ENCODE measurements at regions not wholly inside any gene's neighbourhood (a gene's known extent, or its start where the extent isn't known, plus 50 kb on each side); places are given as distances from the start of the nearest gene placed in this dataset.
"Not testable (repeated sequence)": the region's sequence is repeated elsewhere in the genome, so short reads cannot be mapped to it uniquely, and the experiment has no call there.

DNA sequence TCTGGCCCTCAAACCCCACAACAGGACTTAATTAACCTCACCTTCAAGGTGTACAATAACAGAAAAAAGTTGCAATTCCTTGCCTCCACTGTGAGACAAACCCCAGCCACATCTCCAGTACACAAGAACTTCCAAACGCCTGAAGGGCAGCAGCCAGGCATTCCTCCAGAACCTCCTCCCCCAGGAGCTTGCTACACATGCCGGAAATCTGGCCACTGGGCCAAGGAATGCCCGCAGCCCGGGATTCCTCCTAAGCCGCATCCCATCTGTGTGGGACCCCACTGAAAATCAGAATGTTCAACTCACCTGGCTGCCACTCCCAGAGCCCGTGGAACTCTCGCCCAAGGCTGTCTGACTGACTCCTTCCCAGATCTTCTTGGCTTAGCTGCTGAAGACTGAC is 901.5 kb downstream of the TAF11L14 start:
- H3K27me3 Mint-ChIP-seq; H3K36me3 Mint-ChIP-seq (ENCODE audit: low read depth); H3K4me3 Mint-ChIP-seq; H3K27ac Mint-ChIP-seq; DNase-seq; H3K4me1 Mint-ChIP-seq (ENCODE audit: low read depth); H3K9me3 Mint-ChIP-seq: not testable (repeated sequence)

DNA sequence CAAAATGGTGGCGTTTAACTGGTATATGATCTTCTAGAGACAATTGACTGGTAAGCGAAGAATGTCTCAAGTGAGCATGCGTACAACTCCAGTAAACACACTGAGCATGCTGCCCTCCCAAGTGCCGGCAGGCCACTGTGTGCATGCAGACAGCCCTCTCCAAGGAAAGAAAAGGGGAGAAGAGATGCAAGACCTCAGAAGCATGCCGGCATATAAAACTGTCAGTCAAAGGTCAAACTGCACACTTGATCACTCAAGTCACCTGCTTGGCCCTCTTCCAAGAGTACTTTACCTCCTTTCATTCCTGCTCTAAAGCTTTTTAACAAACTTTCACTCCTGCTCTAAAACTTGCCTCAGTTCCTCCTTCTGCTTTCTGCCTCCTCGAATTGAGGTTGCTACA is 910.2 kb downstream of the TAF11L14 start:
- no peak overlapping the region for H3K27ac Mint-ChIP-seq
- H3K4me3 Mint-ChIP-seq = no peak overlapping the region
- peaks cover 14% of the 10 kb centered on the region for H3K9me3 Mint-ChIP-seq
- no peaks in the 10 kb centered on the region for H3K4me1 Mint-ChIP-seq (ENCODE audit: low read depth)
- H3K36me3 Mint-ChIP-seq (ENCODE audit: low read depth) = no peaks in the 10 kb centered on the region
- no peak for DNase-seq
- H3K27me3 Mint-ChIP-seq = no peaks in the 10 kb centered on the region

DNA sequence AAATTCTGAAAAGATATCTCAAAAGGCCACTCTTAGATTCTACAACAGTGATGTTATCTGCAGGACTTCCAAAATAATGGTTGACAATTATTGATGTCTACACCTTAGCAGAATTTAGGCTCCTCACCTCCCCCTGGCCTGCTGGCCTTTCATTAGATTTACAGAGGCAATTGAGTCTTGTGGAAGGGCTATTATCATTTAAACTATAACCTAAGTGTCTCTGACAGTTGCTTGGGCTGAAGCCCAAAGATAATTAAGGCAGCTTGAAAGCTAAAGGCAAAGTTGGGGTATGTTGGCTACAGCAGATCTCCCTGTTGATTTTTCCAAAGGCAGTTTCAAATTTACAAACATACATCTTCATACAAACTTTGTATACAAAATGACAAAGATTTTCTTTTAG is 912.3 kb downstream of the TAF11L14 start:
- Mint-ChIP-seq H3K27ac (no peak overlapping the region), H3K4me3 (no peak overlapping the region), H3K36me3 (ENCODE audit: low read depth) (no peaks in the 10 kb centered on the region), H3K9me3 (peaks cover 16% of the 10 kb centered on the region), H3K27me3 (no peaks in the 10 kb centered on the region), H3K4me1 (ENCODE audit: low read depth) (no peaks in the 10 kb centered on the region)
- no peak for DNase-seq

DNA sequence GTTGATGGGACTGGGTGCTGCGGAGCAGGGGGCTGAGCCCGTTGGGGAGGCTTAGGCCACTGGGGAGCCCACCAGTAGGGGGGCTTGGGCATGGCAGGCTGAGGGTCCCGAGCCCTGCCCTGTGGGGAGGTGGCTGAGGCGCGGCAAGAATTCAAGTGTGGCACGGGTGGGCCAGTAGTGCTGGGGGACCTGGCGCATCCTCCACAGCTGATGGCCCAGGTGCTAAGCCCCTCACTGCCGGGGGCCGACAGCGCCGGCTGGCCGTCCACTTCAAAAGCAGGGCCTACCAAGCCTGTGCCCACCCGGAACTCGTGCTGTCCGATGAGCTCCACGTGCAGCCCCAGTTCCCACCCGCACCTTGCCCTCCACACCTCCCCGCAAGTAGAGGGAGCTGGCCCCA is 917.5 kb downstream of the TAF11L14 start:
- no peak for DNase-seq
- Mint-ChIP-seq H3K27me3 (no peaks in the 10 kb centered on the region), H3K27ac (no peak overlapping the region), H3K36me3 (ENCODE audit: low read depth) (no peaks in the 10 kb centered on the region), H3K4me3 (no peak overlapping the region), H3K9me3 (peaks cover 20% of the 10 kb centered on the region), H3K4me1 (ENCODE audit: low read depth) (no peaks in the 10 kb centered on the region)

DNA sequence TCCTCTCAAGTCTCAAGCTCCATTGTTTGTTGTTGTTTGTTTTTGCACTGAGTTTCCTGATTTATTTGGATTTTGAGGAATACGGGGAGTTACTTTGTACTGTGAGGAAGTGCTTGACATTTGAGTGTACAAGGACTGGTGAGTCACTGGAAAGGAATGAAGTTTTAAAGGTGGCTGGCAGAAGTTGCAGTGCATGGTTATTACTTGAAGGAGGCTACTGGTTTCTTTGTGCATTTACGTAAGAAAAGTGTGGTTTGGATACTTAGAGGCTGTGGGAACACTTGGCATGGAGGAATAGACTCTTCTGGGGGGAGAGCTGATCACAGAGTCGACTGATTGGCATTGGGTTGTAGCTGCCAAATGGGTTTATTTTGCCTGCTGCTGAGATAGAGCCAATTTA is 919.0 kb downstream of the TAF11L14 start:
- no peak for DNase-seq
- no peaks in the 10 kb centered on the region for H3K36me3 Mint-ChIP-seq (ENCODE audit: low read depth)
- peaks cover 15% of the 10 kb centered on the region for H3K9me3 Mint-ChIP-seq
- no peaks in the 10 kb centered on the region for H3K27me3 Mint-ChIP-seq
- no peaks in the 10 kb centered on the region for H3K4me1 Mint-ChIP-seq (ENCODE audit: low read depth)
- H3K4me3 Mint-ChIP-seq = no peak overlapping the region
- no peak overlapping the region for H3K27ac Mint-ChIP-seq

DNA sequence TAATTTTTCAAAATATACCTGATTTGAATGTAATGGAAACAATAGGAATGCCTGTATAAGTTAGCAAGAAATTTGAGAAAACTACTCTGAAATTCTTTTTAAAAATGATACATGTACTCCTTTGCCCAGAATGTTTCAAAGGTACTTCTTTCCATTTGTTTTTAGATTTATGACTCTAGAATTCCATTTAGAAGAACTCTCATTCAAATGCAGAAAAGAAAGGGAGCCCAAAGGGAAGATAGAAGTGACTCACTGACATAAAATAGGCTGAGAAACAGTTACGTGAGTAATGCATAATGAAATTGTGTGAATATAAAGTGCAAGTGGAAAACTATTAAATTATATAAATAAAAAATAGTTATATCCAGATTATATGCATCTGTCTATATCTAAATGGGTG is 926.3 kb downstream of the TAF11L14 start:
- no peaks in the 10 kb centered on the region for H3K27me3 Mint-ChIP-seq
- H3K4me3 Mint-ChIP-seq = no peak overlapping the region
- H3K27ac Mint-ChIP-seq = no peak overlapping the region

DNA sequence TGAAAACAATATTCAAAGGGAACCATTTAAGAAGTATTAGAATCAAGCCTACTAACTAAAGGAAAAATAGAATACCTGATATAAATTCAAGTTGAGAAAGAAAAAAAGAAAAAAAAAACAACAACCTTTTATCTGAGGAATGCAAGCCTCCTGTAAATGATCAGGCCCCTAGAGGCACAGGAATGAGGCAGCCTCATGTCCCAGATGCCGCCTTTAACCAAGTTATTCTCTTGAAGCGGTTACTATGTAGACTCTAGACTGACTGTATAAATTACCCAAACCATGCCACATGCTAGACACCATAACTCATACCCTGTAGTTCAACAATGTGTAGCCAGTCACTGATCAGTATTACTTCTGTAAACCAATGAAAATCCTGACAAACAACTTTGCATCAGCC is 929.6 kb downstream of the TAF11L14 start:
- no peaks in the 10 kb centered on the region for H3K9me3 Mint-ChIP-seq
- no peak overlapping the region for H3K4me3 Mint-ChIP-seq
- H3K4me1 Mint-ChIP-seq (ENCODE audit: low read depth) = no peaks in the 10 kb centered on the region
- no peak overlapping the region for H3K27ac Mint-ChIP-seq
- H3K27me3 Mint-ChIP-seq = no peaks in the 10 kb centered on the region
- DNase-seq = no peak
- H3K36me3 Mint-ChIP-seq (ENCODE audit: low read depth) = no peaks in the 10 kb centered on the region

More for the DNA sequence above, 926.3 kb downstream of the TAF11L14 start:
- Mint-ChIP-seq H3K4me1 (ENCODE audit: low read depth) (no peaks in the 10 kb centered on the region), H3K36me3 (ENCODE audit: low read depth) (no peaks in the 10 kb centered on the region), H3K9me3 (no peaks in the 10 kb centered on the region)
- DNase-seq = no peak

DNA sequence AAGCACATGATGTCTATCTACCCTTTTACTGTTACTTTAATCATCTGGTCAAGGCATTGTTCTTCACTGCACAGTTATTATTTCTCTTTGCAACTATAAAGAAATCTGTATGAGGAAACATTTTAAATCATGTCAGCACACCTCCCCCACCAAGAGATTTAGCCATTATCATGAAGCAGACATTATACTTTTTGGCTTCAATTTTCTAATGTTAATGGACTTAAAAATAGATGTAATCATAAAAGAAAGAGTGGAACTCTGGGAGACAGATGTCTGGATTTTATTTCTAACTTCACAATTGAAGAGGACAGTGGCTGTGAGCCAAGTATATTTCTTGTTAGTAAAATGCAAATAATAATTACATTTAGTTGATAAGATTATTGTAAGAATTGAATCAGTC is 932.4 kb downstream of the TAF11L14 start:
- Mint-ChIP-seq H3K27me3 (no peaks in the 10 kb centered on the region), H3K36me3 (ENCODE audit: low read depth) (no peaks in the 10 kb centered on the region), H3K27ac (no peak overlapping the region), H3K4me1 (ENCODE audit: low read depth) (no peaks in the 10 kb centered on the region), H3K9me3 (peaks cover 4% of the 10 kb centered on the region), H3K4me3 (no peak overlapping the region)
- DNase-seq = no peak

DNA sequence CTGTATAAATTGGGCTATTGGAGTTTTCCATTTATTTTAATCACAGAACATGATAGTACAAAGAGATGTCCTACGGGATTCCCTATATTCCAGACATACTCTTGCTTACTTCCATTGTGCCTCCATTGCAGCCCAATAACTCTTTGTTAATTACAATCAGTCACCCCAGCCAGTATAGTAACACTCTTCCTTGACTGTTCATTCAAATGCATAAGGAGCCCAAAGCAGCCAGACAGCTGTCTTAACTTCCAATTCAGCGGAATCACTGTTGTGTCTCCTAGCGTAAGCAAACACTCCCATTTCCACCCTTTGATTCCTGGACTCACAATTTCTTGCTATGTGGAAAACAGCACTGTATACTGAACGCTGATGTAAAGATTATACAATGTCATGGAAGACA is 942.3 kb downstream of the TAF11L14 start:
- Mint-ChIP-seq H3K27ac (no peak overlapping the region), H3K27me3 (no peaks in the 10 kb centered on the region), H3K4me1 (ENCODE audit: low read depth) (no peaks in the 10 kb centered on the region), H3K4me3 (no peak overlapping the region), H3K36me3 (ENCODE audit: low read depth) (no peaks in the 10 kb centered on the region), H3K9me3 (no peaks in the 10 kb centered on the region)
- DNase-seq = no peak

DNA sequence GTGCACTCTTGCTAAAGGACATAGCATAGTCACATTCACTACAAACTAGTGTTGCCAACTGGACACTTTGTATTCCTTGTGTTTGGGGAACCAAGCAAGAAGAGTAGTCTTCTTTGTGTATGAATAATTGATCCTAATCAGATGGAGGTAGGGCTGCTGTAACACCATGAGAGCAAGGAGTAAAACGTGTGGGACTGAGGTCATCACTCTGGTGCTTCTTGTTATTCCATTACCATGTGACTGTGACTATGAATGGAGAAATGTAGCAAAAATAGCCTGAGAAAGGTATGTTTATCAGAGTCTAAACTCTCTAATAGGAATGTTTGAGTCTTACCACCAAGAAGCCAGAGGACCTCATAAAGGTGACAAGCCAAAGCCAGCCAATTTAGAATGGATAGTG is 966.9 kb downstream of the TAF11L14 start:
- H3K4me1 Mint-ChIP-seq (ENCODE audit: low read depth) = no peaks in the 10 kb centered on the region
- DNase-seq = no peak
- no peaks in the 10 kb centered on the region for H3K36me3 Mint-ChIP-seq (ENCODE audit: low read depth)
- no peak overlapping the region for H3K27ac Mint-ChIP-seq
- no peak overlapping the region for H3K4me3 Mint-ChIP-seq
- no peaks in the 10 kb centered on the region for H3K27me3 Mint-ChIP-seq
- peaks cover 2% of the 10 kb centered on the region for H3K9me3 Mint-ChIP-seq

DNA sequence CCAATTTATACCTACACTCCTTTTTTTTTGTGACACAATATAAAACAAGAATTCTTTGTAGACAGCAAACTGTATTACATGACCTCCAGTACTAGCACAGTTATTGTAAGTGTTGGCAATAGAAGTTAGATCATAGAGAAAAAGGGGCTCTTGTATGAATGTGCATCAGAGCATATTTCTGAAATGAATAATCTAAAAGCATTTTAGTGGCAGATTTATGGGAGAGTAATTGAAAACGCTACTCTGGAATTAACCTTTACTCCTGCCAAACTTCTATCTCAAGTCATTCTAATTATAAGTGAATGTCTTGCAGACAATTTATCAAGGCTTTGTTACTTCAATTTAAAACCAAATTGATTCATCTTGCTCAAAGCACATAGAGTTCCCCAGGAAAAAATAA is 968.1 kb downstream of the TAF11L14 start:
- Mint-ChIP-seq H3K36me3 (ENCODE audit: low read depth) (no peaks in the 10 kb centered on the region), H3K27ac (no peak overlapping the region), H3K9me3 (peaks cover 2% of the 10 kb centered on the region), H3K27me3 (no peaks in the 10 kb centered on the region), H3K4me1 (ENCODE audit: low read depth) (no peaks in the 10 kb centered on the region), H3K4me3 (no peak overlapping the region)
- no peak for DNase-seq

DNA sequence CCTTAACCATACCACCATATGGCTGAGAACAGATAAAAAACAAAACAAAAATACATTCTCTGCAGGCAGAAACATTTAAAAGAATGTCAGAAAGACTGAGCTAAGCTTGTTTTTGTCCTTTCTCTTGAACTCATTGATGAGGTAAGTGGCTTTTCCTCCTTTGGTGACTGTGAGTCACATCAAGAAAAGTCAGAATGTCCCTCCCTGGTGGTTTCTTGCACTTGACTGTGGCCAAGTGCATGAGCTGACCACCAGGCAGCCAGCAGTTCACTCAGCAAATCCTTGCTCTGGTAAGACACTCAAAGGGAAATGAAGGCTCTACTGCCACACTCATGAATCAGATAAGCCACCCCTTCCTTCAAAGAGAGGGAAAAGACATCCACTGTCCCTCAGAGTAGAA is 970.9 kb downstream of the TAF11L14 start:
- Mint-ChIP-seq H3K4me3 (no peak overlapping the region), H3K27me3 (no peaks in the 10 kb centered on the region), H3K4me1 (ENCODE audit: low read depth) (no peaks in the 10 kb centered on the region), H3K9me3 (peaks cover 2% of the 10 kb centered on the region), H3K36me3 (ENCODE audit: low read depth) (no peaks in the 10 kb centered on the region), H3K27ac (no peak overlapping the region)
- no peak for DNase-seq

DNA sequence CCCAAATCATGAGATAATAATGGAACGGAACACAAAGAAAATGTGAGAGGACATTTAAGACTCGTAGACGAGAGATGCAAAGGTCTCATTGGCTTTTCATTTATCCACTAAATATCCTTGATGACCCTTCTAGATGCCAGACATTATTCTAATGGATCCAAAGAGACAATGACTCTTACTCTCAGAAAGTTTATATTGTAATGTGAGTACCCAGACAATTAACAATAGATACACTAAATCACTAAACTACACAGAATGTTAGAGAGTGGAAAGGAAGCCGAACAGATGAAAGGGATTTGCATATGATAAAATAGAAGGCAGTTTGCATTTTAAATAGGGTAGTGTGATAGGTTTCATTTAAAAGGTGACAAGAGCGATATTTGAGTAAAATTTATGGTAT is 973.3 kb downstream of the TAF11L14 start:
- H3K36me3 Mint-ChIP-seq (ENCODE audit: low read depth) = no peaks in the 10 kb centered on the region
- H3K4me1 Mint-ChIP-seq (ENCODE audit: low read depth) = no peaks in the 10 kb centered on the region
- peaks cover 2% of the 10 kb centered on the region for H3K9me3 Mint-ChIP-seq
- no peak overlapping the region for H3K4me3 Mint-ChIP-seq
- H3K27me3 Mint-ChIP-seq = no peaks in the 10 kb centered on the region
- DNase-seq = no peak
- no peak overlapping the region for H3K27ac Mint-ChIP-seq

DNA sequence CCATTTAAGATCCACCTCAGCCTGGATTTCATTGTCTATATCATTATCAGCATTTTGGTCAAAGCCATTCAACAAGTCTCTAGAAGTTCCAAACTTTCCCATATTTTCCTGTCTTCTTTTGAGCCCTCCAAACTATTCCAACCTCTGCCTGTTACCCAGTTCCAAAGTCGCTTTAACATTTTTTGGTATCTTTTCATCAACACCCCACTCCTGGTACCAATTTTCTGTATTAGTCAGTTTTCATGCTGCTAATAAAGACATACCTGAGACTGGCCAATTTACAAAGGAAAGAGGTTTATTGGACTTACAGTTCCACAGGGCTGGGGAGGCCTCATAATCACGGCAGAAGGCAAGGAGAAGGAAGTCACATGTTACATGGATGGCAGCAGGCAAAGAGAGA is 982.9 kb downstream of the TAF11L14 start:
- H3K27ac Mint-ChIP-seq; H3K36me3 Mint-ChIP-seq (ENCODE audit: low read depth); DNase-seq; H3K27me3 Mint-ChIP-seq; H3K4me3 Mint-ChIP-seq; H3K4me1 Mint-ChIP-seq (ENCODE audit: low read depth): not testable (repeated sequence)
- peaks cover 16% of the 10 kb centered on the region for H3K9me3 Mint-ChIP-seq

DNA sequence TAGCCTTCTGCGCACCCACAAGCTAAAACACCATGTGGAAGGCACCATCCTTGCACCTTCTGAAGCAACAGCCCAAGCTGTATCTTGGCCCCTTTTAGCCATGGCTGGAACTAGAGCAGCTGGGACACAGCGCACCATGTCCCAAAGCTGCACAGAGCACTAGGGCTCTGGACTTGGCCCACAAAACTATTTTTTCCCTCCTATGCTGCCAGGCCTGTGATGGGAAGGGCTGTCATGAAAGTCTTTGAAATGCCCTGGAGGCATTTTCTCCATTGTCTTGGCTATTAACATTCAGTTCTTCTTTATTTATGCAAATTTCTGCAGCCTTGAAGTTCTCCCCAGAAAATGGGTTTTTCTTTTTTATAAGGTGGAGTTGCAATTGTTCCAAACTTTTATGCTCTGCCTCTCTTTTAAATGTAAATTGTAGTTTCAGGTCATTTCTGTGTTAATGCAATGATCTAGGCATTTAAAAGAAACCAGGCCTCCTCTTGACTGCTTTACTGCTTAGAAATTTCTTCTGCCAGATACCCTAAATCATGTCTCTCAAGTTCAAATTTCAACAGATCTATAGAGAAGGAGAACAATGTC is 996.3 kb downstream of the TAF11L14 start:
- no peak overlapping the region for H3K4me3 Mint-ChIP-seq
- no peaks in the 10 kb centered on the region for H3K4me1 Mint-ChIP-seq (ENCODE audit: low read depth)
- DNase-seq = no peak
- no peak overlapping the region for H3K27ac Mint-ChIP-seq
- no peaks in the 10 kb centered on the region for H3K27me3 Mint-ChIP-seq
- H3K36me3 Mint-ChIP-seq (ENCODE audit: low read depth) = no peaks in the 10 kb centered on the region
- peaks cover 4% of the 10 kb centered on the region for H3K9me3 Mint-ChIP-seq

All from activated T-cell treated with anti-CD3 and anti-CD28 coated beads, Interleukin-2, amount 50 U/mL, for 24 hours (primary cell).